Fibroblast of the aortic adventitia (primary cell): ENCODE measurements at regions not wholly inside any gene's neighbourhood (a gene's known extent, or its start where the extent isn't known, plus 50 kb on each side); places are given as distances from the start of the nearest gene placed in this dataset.

Experiments
- DNase-seq: peaks from one replicate; pipeline ENCODE4 v3.0.0-alpha.2; 2010; ENCODE audit warnings: low read depth
- H3K4me3 ChIP-seq: 2 replicates; pipeline ENCODE4 v1.5.1; 2011; ENCODE audit warnings: low read depth, mild to moderate bottlenecking, control low read depth, low read length, moderate library complexity
- CTCF ChIP-seq: IDR thresholded peaks from 2 replicates; pipeline ENCODE4 v1.5.1; 2011; ENCODE audit warnings: mild to moderate bottlenecking, low read length, control low read depth, inconsistent platforms; ENCODE audit not compliant: insufficient read depth

DNA sequence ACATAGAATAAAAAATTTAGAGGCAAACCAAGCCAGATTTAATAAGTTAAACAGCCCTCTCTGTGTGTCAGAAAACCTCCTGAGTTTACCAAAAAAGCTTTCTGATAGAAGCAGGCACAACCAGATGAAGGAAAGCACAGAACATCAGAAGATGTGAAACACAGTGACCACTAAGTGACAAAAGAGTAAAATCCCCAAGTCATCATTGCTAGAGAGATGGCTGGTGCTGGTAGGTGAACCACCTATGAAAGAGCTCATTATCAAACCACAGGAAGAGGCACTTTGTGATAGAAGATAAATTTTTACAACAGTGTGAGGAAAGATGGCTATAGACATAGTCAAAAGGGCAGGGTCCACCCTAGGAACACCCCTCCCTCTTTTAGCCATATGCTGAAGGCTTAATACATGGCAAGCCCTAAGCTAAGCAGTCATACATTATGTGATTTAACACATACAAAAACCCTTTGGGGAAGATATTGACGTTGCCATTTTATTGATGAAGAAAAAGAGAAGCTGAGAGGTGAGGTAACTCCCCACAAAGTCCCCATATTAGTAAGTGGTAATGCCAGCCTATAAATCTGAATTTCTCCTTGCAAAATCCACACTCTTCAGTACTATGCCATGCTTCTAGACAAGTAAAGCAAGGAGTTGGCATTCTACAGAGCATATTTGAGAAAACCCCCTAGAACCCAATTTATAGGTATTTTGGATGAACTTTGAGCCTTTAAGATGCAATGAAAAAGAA is 449.9 kb downstream of the LRIG3 start:
- no peak for TF ChIP-seq CTCF
- no peak overlapping the region for H3K4me3 ChIP-seq
- DNase-seq, result no peak

- DNase-seq, result no peak
- no peak overlapping the region for H3K4me3 ChIP-seq
- TF ChIP-seq CTCF, result no peak
Measured at GRCh38 chr12:58479401-58479800, 440.9 kb downstream of the LRIG3 start.

- no peak overlapping the region for H3K4me3 ChIP-seq
- no peak for TF ChIP-seq CTCF
- DNase-seq, result no peak
Measured at GRCh38 chr12:58481811-58482210, 438.5 kb downstream of the LRIG3 start.

- no peak overlapping the region for H3K4me3 ChIP-seq
- no peak for TF ChIP-seq CTCF
- no peak for DNase-seq
Measured at GRCh38 chr12:58487255-58487654, 433.0 kb downstream of the LRIG3 start.

- no peak for TF ChIP-seq CTCF
- peak; percentile 69 for DNase-seq
- H3K4me3 ChIP-seq, result no peak overlapping the region
Measured at GRCh38 chr12:58487678-58488161, 432.6 kb downstream of the LRIG3 start.

GRCh38 chr12:58489394-58489793 is 430.9 kb downstream of the LRIG3 start:
- no peak for DNase-seq
- no peak for TF ChIP-seq CTCF
- no peak overlapping the region for H3K4me3 ChIP-seq

DNA sequence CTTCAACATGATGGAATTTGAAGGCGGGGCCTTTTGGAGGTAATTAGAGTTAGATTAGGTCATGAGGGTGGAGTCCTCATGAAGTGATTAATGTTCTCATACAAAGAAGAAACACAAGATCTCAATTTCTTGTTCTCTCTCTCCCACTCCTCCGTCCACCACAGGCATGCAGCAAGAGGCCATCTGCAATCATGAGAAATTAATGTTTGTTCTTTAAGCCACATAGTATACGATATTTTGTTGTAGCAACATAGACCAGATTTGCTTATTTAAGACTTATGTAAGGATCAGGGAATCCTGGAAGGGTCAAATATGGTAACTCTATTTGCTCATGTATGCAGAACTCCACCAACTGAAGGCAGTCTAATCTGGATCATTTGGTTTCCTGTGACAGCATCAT is 429.0 kb downstream of the LRIG3 start:
- TF ChIP-seq CTCF, result no peak
- peak; percentile 53 for DNase-seq

More for the DNA sequence above, 429.0 kb downstream of the LRIG3 start:
- no peak overlapping the region for H3K4me3 ChIP-seq
